ENCODE measurements at regions not wholly inside any gene's neighbourhood (a gene's known extent, or its start where the extent isn't known, plus 50 kb on each side); places are given as distances from the start of the nearest gene placed in this dataset.

- WGBS (ENCODE audit: missing lambda C conversion rate), result 87% methylated on average over 1 of the region's 1 CpG
- POLR2A ChIA-PET, result no interaction called here
- ATAC-seq, result no peak
Observed at GRCh38 chr2:161045726-161046125, 114.5 kb upstream of the TANK start.

GRCh38 chr2:161046876-161047275, 113.4 kb upstream of the TANK start:
- POLR2A ChIA-PET, result no interaction called here
- TF ChIP-seq NR3C1 (IDR thresholded peaks at IDR 0.05) (no peak), SREBF2 (IDR thresholded peaks at IDR 0.05) (no peak), BCL3 (IDR thresholded peaks at IDR 0.05) (no peak), HES2 (IDR thresholded peaks at IDR 0.05) (no peak), CBX2 (IDR thresholded peaks at IDR 0.05; ENCODE audit: borderline replicate concordance, low read depth) (no peak), MAFK (IDR thresholded peaks at IDR 0.05; ENCODE audit: partially characterized antibody) (no peak), FOSL2 (IDR thresholded peaks at IDR 0.05) (no peak), FOSL2 (CRISPR knock-in tag; IDR thresholded peaks at IDR 0.05) (no peak), RCOR1 (IDR thresholded peaks at IDR 0.05; ENCODE audit: low read depth, low read length) (no peak), JUNB (IDR thresholded peaks at IDR 0.05) (no peak), HEYL (CRISPR knock-in tag; IDR thresholded peaks at IDR 0.05) (no peak), PHF8 (IDR thresholded peaks at IDR 0.05; ENCODE audit: borderline replicate concordance, low read depth) (no peak), KDM1A (IDR thresholded peaks at IDR 0.05; ENCODE audit: low read depth) (no peak), POLR2A (IDR thresholded peaks at IDR 0.05; ENCODE audit: low read length) (no peak), RNF2 (IDR thresholded peaks at IDR 0.05; ENCODE audit: borderline replicate concordance, low read depth) (no peak), TFCP2L1 (CRISPR knock-in tag; IDR thresholded peaks at IDR 0.05) (no peak), HOXA7 (CRISPR knock-in tag; IDR thresholded peaks at IDR 0.05) (no peak)
- FAIRE-seq (no peak), DNase-seq (ENCODE audit: low read depth in 1 of 2, low spot score in 1 of 2) (no peak), ATAC-seq (no peak)
- H3K27ac ChIP-seq, result no peak overlapping the region
- no peaks in the 10 kb centered on the region for H3K9me3 ChIP-seq
- no peak overlapping the region for H3K4me3 ChIP-seq
- WGBS (ENCODE audit: missing lambda C conversion rate), result 75% methylated on average over 2 of the region's 2 CpGs
- H3K4me1 ChIP-seq, result peaks cover 9% of the 10 kb centered on the region; the same call in 1 of the 3 replicates
- CTCF ChIA-PET, result interaction anchor here (1.0 to 2.7 kb wide), 2 partner anchors 11 to 17 kb away, joined by 6 to 11 read pairs; no protein-coding TSS in a partner anchor
- H3K4me2 ChIP-seq, result no peak overlapping the region

More at GRCh38 chr2:161045726-161046125, 114.5 kb upstream of the TANK start:
- Histone ChIP-seq H3K9me3 (no peaks in the 10 kb centered on the region), H3K27ac (no peak overlapping the region), H3K4me2 (no peak overlapping the region), H3K4me3 (no peak overlapping the region), H3K4me1 (peaks cover 9% of the 10 kb centered on the region; the same call in 1 of the 3 replicates)
- CTCF ChIA-PET, result no interaction called here
- no peak for FAIRE-seq
- no peak for DNase-seq (ENCODE audit: low read depth in 1 of 2, low spot score in 1 of 2)
- TF ChIP-seq POLR2A (IDR thresholded peaks at IDR 0.05; ENCODE audit: low read length) (no peak), PHF8 (IDR thresholded peaks at IDR 0.05; ENCODE audit: borderline replicate concordance, low read depth) (no peak), MAX (IDR thresholded peaks at IDR 0.05) (no peak), ZC3H11A (IDR thresholded peaks at IDR 0.05) (no peak), MAZ (IDR thresholded peaks at IDR 0.05; ENCODE audit: borderline replicate concordance, low read depth, low read length) (no peak)

DNA sequence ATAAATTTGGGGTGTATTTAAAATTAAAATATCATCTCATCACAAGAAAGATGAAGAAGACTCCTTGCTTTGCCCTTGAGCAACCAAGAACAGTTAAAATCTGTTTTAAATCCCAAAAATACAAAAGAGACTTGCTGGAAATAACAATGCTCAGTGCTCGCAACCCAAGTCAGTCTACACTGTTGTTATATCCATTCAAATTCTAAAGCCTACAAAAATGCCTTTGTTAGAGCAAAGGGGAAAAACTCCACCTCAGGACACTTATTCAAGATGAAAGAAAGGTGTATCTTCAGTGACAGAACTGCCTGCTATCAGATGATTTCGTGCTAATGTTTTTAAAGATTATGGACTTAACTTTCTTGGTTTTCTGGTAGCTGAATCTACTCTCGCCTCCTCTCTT, 111.9 kb upstream of the TANK start:
- WGBS (ENCODE audit: missing lambda C conversion rate), result 51% methylated on average over 3 of the region's 3 CpGs
- CTCF ChIA-PET, result interaction anchor here (2.7 kb wide), 1 partner anchor 15 kb away, joined by 11 read pairs; no protein-coding TSS in a partner anchor
- no peak overlapping the region for H3K27ac ChIP-seq
- H3K9me3 ChIP-seq, result no peaks in the 10 kb centered on the region
- H3K4me2 ChIP-seq, result no peak overlapping the region
- DNase-seq (ENCODE audit: low read depth in 1 of 2, low spot score in 1 of 2) (no peak), ATAC-seq (no peak), FAIRE-seq (no peak)
- H3K4me1 ChIP-seq, result peaks cover 9% of the 10 kb centered on the region; the same call in 1 of the 3 replicates
- TF ChIP-seq SREBF2 (IDR thresholded peaks at IDR 0.05) (no peak), HDAC2 (IDR thresholded peaks at IDR 0.05) (no peak), FOSB (CRISPR knock-in tag; IDR thresholded peaks at IDR 0.05) (no peak), CEBPB (IDR thresholded peaks at IDR 0.05) (no peak), EHMT2 (IDR thresholded peaks at IDR 0.05; ENCODE audit: low read depth) (no peak), CBX8 (IDR thresholded peaks at IDR 0.05) (no peak), CHD4 (IDR thresholded peaks at IDR 0.05; ENCODE audit: borderline replicate concordance) (no peak), GATA3 (IDR thresholded peaks at IDR 0.05; ENCODE audit: borderline replicate concordance) (no peak), HOXB5 (CRISPR knock-in tag; IDR thresholded peaks at IDR 0.05) (no peak), NFE2L2 (conservative IDR thresholded peaks at IDR 0.05; ENCODE audit: low read length) (no peak), HOXA7 (CRISPR knock-in tag; IDR thresholded peaks at IDR 0.05) (no peak), HES2 (IDR thresholded peaks at IDR 0.05) (no peak), EP300 (IDR thresholded peaks at IDR 0.05) (no peak), FOSL2 (IDR thresholded peaks at IDR 0.05) (no peak), FOSL2 (CRISPR knock-in tag; IDR thresholded peaks at IDR 0.05) (no peak), MYC (IDR thresholded peaks at IDR 0.05; ENCODE audit: borderline replicate concordance, low read length) (no peak), MAFK (IDR thresholded peaks at IDR 0.05; ENCODE audit: partially characterized antibody) (no peak)
- TF ChIP-seq, protein P1, sequence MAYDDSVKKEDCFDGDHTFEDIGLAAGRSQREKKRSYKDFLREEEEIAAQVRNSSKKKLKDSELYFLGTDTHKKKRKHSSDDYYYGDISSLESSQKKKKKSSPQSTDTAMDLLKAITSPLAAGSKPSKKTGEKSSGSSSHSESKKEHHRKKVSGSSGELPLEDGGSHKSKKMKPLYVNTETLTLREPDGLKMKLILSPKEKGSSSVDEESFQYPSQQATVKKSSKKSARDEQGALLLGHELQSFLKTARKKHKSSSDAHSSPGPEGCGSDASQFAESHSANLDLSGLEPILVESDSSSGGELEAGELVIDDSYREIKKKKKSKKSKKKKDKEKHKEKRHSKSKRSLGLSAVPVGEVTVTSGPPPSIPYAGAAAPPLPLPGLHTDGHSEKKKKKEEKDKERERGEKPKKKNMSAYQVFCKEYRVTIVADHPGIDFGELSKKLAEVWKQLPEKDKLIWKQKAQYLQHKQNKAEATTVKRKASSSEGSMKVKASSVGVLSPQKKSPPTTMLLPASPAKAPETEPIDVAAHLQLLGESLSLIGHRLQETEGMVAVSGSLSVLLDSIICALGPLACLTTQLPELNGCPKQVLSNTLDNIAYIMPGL (CRISPR knock-in tag; IDR thresholded peaks at IDR 0.05; ENCODE audit: borderline replicate concordance), result no peak
- TF ChIP-seq, protein P2, sequence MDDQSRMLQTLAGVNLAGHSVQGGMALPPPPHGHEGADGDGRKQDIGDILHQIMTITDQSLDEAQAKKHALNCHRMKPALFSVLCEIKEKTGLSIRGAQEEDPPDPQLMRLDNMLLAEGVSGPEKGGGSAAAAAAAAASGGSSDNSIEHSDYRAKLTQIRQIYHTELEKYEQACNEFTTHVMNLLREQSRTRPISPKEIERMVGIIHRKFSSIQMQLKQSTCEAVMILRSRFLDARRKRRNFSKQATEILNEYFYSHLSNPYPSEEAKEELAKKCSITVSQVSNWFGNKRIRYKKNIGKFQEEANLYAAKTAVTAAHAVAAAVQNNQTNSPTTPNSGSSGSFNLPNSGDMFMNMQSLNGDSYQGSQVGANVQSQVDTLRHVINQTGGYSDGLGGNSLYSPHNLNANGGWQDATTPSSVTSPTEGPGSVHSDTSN (IDR thresholded peaks at IDR 0.05), result no peak
- H3K4me3 ChIP-seq, result no peak overlapping the region
- POLR2A ChIA-PET, result interaction anchor here (0.7 kb wide), 1 partner anchor 713 kb away, joined by 3 read pairs; no protein-coding TSS in a partner anchor
